ENCODE measurements at regions not wholly inside any gene's neighbourhood (a gene's known extent, or its start where the extent isn't known, plus 50 kb on each side); places are given as distances from the start of the nearest gene placed in this dataset.

DNA sequence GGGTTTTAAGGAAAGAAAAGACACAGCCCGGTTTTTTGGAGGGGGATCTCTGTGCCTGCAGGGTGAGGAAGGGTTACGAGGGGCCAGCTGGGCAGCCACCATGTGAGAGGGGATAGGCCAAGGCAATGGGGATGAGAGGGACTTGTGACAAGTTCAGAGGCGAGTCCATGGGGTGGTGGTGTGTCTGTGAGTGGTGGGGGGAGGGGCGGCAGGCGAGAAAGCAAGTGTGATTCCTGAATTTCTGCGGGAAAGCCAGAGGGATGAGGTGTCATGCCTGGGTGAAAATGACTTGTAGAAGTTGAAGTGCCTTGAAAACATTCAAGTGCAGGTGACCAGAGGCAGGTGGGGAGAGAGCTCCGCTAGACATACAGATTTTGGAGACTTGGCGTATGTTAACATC is 61.0 kb upstream of the RNF32 start:
- TF ChIP-seq, protein P1, sequence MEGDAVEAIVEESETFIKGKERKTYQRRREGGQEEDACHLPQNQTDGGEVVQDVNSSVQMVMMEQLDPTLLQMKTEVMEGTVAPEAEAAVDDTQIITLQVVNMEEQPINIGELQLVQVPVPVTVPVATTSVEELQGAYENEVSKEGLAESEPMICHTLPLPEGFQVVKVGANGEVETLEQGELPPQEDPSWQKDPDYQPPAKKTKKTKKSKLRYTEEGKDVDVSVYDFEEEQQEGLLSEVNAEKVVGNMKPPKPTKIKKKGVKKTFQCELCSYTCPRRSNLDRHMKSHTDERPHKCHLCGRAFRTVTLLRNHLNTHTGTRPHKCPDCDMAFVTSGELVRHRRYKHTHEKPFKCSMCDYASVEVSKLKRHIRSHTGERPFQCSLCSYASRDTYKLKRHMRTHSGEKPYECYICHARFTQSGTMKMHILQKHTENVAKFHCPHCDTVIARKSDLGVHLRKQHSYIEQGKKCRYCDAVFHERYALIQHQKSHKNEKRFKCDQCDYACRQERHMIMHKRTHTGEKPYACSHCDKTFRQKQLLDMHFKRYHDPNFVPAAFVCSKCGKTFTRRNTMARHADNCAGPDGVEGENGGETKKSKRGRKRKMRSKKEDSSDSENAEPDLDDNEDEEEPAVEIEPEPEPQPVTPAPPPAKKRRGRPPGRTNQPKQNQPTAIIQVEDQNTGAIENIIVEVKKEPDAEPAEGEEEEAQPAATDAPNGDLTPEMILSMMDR (IDR thresholded peaks at IDR 0.05) = no peak
- no peak for TF ChIP-seq EZH2 (IDR thresholded peaks at IDR 0.05; ENCODE audit: borderline replicate concordance, insufficient read depth, low read depth, low read length, poor library complexity, severe bottlenecking)

Measured in B cell (primary cell).